ENCODE measurements at regions not wholly inside any gene's neighbourhood (a gene's known extent, or its start where the extent isn't known, plus 50 kb on each side); places are given as distances from the start of the nearest gene placed in this dataset.

DNA sequence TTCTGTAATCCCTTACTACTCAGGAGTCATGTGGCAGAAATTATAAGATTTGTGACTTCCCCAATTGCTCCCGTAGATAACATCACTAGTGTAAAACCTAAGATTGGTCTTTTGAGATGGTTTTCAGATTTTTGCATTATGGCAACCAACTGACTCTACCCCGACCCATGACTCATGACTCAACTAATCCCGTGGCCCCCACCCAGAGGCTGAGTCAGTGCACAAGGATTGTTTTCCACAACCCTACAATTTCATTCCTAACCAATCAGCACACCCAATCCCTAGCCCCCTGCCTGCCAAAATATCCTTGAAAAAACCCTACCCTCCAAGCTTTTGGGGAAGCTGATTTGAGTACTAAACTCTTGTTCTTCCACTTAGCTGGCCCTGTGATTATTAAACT is 109.4 kb upstream of the FAM9C start:
- DNase-seq, result no peak
- WGBS, 2 donors, result 92 to 97% methylated on average over 2 to 3 of the region's 3 CpGs
- H3K4me3 ChIP-seq, result no peak overlapping the region
- H3K4me1 ChIP-seq, result no peaks in the 10 kb centered on the region
- no peaks in the 10 kb centered on the region for H3K36me3 ChIP-seq (replicated peaks in 1 of 2; ENCODE audit: insufficient read depth in 1 of 2, low read depth in 2 of 2)
- no peaks in the 10 kb centered on the region for H3K27me3 ChIP-seq
- TF ChIP-seq, protein P1, sequence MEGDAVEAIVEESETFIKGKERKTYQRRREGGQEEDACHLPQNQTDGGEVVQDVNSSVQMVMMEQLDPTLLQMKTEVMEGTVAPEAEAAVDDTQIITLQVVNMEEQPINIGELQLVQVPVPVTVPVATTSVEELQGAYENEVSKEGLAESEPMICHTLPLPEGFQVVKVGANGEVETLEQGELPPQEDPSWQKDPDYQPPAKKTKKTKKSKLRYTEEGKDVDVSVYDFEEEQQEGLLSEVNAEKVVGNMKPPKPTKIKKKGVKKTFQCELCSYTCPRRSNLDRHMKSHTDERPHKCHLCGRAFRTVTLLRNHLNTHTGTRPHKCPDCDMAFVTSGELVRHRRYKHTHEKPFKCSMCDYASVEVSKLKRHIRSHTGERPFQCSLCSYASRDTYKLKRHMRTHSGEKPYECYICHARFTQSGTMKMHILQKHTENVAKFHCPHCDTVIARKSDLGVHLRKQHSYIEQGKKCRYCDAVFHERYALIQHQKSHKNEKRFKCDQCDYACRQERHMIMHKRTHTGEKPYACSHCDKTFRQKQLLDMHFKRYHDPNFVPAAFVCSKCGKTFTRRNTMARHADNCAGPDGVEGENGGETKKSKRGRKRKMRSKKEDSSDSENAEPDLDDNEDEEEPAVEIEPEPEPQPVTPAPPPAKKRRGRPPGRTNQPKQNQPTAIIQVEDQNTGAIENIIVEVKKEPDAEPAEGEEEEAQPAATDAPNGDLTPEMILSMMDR (IDR thresholded peaks at IDR 0.05), result no peak
- TF ChIP-seq POLR2A (IDR thresholded peaks at IDR 0.05), result no peak
- H3K9me3 ChIP-seq, result no peaks in the 10 kb centered on the region
- no peak for ATAC-seq
- no peak overlapping the region for H3K27ac ChIP-seq
- intact Hi-C loops (cut with DNase I), result no loop called here

DNA sequence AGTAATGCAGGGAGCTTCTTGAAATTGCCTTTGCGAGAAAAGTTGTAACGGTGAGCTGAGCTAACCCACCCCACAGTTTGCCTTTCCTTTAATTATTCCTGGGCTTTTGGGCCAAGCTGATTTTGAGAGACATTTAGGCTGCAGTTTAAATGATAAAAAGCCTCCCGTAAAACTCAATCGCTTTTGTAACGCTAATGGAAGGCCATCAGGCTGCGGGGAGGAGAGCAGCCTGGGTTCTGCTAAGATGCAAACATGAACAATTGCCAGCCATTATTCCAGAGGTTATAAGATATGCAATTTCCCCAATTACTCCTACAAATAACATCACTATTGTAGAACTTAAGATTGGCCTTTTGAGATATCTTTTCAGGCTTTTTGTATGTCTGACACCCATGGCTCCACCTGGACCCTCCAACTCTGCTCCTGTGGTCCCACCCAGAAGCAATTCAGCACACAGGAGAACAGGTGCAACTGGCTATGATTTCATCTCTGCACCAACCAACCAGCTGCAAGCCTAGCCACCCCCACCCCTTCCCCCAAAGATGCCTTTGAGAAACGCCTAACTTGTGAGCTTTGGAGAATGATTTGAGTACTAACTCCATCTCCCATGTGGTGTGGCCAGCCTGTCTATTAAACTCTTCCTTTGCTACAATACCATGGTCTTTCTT is 108.2 kb upstream of the FAM9C start:
- no peak overlapping the region for H3K27ac ChIP-seq
- intact Hi-C loops (cut with DNase I), result no loop called here
- 95 to 96% methylated on average over 7 of the region's 7 CpGs for WGBS, 2 donors

DNA sequence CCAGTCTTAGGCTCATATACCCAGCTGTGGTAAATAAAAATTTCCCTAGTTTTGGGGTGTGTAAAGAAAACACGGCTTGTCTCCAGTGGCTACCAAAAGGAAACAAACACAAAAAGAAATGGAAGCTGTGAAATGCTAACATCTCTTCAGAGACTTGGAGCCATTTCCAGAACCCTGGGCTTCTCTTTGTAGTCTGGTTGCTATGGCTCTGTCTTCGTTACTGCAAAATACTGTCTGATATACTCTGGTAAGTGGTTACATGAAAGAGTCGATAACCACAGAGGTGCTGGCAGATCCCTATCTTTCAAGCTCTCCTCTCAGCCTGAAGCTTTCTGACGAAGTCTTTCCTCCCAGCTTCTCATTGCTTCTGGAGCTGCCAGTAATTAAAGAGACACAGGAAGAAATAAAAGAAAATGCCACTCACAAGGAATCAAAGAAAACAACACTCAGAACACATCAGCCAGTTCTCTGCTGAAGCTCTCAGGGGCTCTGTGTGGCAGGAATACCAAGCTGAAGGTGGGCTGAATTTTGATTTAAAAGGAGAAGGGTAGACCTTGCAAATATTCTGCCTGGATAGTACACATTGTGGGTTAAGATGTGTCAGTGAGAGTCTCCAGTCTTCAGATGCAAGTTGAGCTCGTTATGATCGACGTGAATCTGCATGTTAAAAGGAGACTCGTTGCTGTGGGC is 107.6 kb upstream of the FAM9C start:
- H3K36me3 ChIP-seq (replicated peaks in 1 of 2; ENCODE audit: insufficient read depth in 1 of 2, low read depth in 2 of 2), result no peaks in the 10 kb centered on the region
- H3K27me3 ChIP-seq, result no peaks in the 10 kb centered on the region
- 75 to 79% methylated on average over 8 of the region's 8 CpGs for WGBS, 2 donors
- no peak overlapping the region for H3K27ac ChIP-seq
- intact Hi-C loops (cut with DNase I), result no loop called here
- no peak overlapping the region for H3K4me3 ChIP-seq
- H3K4me1 ChIP-seq, result no peaks in the 10 kb centered on the region
- no peak for DNase-seq
- peak; percentile 42 for ATAC-seq
- no peaks in the 10 kb centered on the region for H3K9me3 ChIP-seq
- TF ChIP-seq POLR2A (IDR thresholded peaks at IDR 0.05), result no peak
- TF ChIP-seq, protein P1 (IDR thresholded peaks at IDR 0.05), result no peak

More for the DNA sequence above, 108.2 kb upstream of the FAM9C start:
- no peaks in the 10 kb centered on the region for H3K9me3 ChIP-seq
- no peaks in the 10 kb centered on the region for H3K4me1 ChIP-seq
- no peaks in the 10 kb centered on the region for H3K27me3 ChIP-seq
- H3K4me3 ChIP-seq, result no peak overlapping the region
- DNase-seq (no peak), ATAC-seq (no peak)
- TF ChIP-seq, protein P1 (IDR thresholded peaks at IDR 0.05), result no peak
- TF ChIP-seq POLR2A (IDR thresholded peaks at IDR 0.05), result no peak
- H3K36me3 ChIP-seq (replicated peaks in 1 of 2; ENCODE audit: insufficient read depth in 1 of 2, low read depth in 2 of 2), result no peaks in the 10 kb centered on the region

DNA sequence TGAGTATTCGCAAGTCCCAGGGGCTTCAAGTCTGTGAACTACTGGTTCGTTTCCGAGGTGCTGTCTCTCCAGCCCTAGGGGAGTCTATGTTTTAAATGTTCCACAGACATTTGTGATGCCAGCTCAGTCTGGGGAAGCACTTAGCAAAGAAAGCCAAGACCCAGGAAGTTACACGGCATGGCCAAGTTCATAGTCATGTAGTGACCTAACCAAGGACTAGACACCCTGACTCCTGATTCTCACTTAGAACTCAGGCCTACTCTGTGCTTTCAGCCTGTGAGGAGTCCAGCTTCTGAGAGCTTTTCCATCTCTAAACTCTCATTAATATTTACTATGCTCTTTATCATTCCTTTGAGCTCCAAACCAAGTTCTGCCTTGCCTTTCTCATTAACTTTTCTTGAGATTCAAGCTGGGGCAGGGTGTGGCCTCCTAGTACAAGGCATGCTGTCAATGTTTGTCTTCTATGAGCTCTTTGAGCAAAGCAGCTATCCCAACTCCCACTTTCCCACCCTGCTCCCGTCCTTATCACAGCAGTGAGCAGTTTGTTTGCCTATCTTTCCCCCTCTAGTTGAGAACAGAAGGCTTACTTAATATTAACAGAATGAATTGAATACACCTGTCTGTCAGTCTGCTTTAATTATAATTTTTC is 105.4 kb upstream of the FAM9C start:
- H3K36me3 ChIP-seq (replicated peaks in 1 of 2; ENCODE audit: insufficient read depth in 1 of 2, low read depth in 2 of 2), result no peaks in the 10 kb centered on the region
- no peak overlapping the region for H3K4me3 ChIP-seq
- 57 to 83% methylated on average over 2 to 5 of the region's 5 CpGs for WGBS, 2 donors
- TF ChIP-seq, protein P1 (IDR thresholded peaks at IDR 0.05), result no peak
- TF ChIP-seq POLR2A (IDR thresholded peaks at IDR 0.05), result no peak
- intact Hi-C loops (cut with DNase I), result no loop called here
- H3K9me3 ChIP-seq, result no peaks in the 10 kb centered on the region
- no peaks in the 10 kb centered on the region for H3K4me1 ChIP-seq
- no peak for ATAC-seq
- H3K27ac ChIP-seq, result no peak overlapping the region
- H3K27me3 ChIP-seq, result no peaks in the 10 kb centered on the region
- no peak for DNase-seq

Measured in body of pancreas (tissue), 4 donors.